ENCODE measurements at regions not wholly inside any gene's neighbourhood (a gene's known extent, or its start where the extent isn't known, plus 50 kb on each side); places are given as distances from the start of the nearest gene placed in this dataset.

DNA sequence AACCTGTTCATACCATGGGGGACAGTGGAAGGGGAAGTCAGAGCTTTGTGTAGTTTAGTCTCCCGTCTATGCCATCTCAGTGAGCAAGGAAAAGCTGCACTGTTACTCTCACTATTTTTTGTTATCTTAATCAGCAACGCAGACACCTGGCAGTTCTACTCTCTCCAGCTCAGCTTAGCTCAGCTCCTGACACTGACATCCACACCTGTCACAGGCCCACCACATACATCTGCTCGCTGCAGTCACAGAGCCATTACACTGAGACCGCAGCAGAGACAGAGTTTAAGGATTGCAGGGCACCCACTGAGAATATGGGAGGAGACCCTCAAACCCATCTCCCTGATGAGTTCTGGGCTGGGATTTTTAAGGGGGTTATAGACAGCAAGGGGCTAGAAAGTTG is 257.3 kb upstream of the AKR1E2 start:
- no peak for FAIRE-seq

DNA sequence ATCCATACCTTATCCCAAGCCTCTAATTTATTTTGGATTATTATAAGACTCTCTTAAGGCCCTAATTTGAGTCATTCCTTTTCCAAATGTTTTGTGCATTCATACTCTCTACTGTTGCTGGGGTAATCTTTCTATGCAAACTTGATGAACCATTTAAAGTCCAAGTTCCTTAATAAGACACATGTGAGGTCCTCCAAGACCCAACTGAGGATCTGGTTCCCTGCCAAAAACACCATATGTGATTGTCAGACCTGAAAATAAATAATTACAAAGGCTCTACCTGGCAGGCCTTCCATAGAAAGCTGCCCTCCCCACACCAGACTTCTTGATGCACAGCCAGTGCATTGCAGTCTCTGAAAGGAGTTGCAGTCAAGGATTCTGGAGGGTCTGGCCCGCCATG is 257.9 kb upstream of the AKR1E2 start:
- no peak for FAIRE-seq

DNA sequence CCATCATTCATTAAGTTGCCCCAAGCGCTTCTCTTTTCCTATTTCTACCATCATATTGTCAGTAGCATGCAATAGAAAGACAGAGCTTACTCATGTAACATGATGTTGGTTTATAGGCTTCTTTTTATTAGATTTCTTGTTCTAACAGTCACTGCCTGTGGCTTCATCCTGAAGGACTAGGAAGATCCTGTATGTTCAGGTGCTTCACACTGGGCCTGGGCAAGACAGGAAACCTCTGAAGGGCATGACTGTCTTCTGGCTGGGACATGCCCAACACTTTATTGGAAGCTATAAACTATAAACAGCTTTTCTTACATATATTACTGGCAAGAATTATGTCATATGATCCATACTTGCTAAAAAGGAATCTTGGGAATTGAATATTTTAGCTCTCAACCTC is 258.4 kb upstream of the AKR1E2 start:
- FAIRE-seq: no peak

DNA sequence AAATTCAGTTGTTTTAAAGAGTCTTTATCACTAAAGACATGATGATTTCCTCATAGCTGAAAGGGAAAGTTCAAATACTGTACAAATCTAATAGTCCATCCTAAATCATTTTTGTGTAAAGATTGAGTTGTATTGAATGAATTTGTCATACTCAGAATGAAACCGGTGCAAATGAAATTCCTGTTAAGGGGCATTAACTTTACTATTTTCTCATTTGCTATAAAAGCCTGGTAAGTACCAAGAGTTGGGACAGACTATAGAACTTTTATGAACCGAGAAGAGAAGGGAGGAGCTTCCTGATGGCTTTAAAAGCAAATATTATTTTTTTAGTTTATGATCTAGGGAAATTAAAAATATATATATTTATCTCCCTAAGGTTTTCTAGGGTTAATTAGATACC is 260.0 kb upstream of the AKR1E2 start:
- no peak for FAIRE-seq

DNA sequence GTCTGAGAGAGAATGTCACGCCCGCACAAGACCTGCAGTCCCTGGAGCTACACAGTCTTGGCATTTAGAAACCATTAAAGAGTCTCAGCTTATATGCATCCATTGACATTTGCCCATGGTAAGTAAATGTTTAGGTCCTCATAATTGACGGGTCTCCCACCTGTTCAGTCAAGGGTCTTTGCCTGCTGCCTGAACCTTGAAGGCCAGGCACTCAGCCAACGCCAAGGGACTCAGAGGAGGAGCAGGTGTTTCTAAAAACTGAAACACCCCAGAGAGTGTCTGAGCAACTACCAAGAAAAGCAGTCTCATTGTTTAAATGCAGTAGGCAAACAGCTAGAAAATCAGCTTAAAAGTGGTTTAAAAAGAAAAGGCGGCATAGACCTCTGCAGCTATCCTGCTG is 264.7 kb upstream of the AKR1E2 start:
- no peak for FAIRE-seq

DNA sequence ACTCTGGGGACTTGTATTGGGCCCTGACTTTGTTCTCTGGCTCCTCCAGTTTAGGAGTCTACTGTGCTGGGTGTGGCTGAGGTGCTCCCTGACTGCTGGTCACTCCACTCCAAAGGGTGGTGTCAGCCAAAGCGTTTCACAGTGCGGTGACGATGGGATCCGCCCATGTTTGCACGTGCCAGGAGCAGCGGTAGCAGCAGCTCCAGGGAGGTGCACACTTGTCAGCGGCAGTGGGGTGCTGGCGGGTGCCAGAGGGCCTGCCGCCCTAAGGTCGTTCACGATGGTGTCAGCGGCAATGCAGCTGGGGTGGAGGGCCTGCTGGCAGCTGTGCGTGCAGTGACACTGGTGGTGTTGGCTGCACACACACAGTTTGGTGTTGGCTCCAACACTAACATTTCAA is 268.5 kb upstream of the AKR1E2 start:
- no peak for FAIRE-seq

DNA sequence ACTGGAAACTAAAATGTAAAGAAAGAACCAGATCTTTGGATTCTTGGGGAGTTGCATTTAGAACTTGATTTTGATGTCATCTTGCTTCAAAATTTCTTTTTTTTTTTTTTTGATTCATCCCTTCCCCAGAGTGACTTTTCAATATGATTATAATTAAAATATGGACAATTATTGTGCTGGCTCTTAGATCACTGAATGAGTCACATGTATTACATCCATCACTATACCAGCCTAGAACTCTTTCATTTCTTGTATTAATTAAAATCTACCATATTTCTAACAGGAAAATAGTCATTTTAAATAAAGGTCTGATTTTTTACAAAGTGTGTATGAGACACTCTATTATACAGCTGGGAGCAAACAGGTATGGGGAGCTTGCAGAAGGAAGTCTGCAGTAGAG is 269.5 kb upstream of the AKR1E2 start:
- no peak for FAIRE-seq

DNA sequence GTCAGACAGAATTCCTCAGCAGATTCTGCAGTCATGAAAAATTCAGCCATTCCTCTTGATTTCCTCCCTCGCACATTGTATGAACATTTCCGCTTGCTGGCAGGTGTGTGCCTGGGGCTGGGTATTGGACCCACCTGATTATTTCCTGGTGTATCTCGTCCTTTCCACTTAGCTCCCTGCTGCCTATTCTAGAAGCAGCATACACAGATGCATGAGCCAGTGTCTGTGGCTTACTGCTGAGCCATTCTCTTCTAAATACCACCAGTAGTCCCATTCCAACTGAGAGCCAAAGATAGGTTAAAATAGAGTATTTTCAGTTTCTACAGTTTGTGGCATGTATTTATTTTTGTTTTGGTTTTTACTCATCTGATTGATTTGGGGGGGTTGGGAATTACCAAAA is 270.1 kb upstream of the AKR1E2 start:
- no peak for FAIRE-seq

DNA sequence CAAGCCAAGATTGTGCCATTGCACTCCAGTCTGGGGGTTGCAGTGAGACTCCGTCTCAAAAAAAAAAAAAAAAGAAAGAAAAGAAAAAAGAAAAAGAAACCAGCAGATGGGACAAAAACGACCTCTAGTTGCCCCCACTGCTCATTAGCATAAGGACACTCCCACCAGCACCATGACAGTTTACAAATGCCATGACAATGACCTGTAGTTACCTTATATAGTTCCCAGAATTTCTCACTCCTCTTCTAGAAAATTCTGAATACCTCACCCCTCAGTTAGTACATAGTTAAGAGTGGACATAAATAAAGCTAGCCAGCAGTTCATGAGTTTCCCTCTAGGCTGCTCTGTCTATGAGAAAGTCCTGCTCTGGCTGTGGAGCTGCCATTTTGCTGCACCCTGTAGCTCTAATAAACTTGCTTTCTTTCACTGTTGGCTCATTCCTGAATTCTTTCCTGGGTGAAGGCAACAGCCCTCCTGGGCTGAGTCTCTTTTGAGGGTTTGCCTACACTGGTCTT is 276.8 kb upstream of the AKR1E2 start:
- no peak for FAIRE-seq

DNA sequence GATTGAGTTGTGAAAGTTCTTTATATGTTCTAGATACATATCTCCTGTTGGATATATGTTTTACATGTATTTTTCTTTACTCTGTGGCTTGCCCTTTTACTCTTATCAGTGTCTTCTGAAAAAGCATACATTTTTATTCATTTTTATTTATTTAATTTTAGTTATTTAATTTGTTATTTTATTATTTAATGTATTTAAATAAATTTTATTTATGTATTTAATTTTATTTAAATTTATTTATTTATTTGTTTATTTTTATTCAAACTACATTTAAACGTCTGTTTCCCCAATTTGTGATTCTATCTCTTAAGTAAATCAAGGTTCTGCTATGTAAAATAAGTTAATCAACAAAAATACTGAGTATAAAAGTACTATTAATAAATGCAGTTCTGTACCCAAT is 279.1 kb upstream of the AKR1E2 start:
- peak; percentile 89 for FAIRE-seq

DNA sequence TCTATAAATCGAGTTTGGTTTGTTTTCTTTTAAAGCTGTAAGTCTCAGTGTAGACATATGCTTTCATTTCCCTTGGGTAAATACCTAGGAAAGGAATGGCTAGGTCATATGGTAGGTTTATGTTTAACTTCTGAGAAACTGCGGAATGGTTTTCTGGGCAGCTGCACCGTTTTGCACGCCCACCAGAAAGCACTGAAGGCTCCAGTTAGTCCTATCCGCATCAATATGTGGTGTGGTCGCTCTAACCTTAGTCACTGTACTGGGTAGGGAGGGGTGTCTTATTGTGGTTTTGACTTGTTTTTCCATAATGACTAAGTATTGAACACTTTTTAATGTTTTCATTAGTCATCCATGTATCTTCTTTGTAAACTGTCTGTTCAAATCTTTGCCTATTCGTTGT is 279.5 kb upstream of the AKR1E2 start:
- no peak for FAIRE-seq

DNA sequence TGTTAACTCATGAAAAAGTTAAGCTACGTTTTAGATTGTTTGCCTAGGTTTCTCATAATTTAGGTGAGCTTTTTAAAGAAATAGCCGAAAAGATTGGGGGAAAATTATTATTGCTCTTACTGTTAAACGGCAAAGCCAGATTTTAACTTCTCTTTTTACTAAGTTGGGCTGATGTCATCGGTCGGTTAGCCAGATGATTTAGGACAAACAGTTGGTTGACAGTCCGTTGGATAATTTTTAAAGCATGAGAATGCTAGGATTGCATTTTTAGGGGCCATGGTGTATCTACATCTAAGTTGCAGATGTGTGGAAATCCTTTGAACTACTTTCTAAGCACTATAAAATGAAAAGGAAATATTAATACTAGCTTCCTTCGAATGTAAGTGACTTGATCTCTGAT is 280.9 kb upstream of the AKR1E2 start:
- FAIRE-seq: no peak

DNA sequence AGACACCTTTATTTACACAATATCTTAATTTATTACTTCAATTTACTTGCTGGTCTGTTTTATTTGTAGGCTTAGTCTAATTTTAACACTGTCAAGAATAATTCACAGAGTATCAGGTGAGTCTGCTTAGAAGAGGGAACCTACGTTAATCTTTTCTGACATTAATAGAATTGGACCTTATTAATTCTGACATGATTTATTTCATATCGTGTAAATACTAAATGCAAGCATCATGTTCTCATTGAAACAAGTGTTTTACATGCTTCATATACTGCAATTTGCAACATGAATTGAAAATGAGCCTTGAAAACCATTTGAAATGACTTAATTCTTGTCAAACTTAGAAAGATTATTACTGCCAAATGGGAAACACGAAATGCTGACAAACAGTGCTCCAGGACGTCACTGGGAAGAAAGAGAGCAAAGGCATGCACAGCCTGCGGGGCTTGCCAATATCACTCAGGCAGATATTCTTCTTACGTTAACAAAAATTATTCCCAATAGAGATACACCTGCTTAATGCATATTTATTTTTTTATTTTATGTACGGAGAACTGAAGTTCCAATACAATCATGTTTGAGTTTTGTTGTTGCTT is 282.0 kb upstream of the AKR1E2 start:
- no peak for FAIRE-seq

DNA sequence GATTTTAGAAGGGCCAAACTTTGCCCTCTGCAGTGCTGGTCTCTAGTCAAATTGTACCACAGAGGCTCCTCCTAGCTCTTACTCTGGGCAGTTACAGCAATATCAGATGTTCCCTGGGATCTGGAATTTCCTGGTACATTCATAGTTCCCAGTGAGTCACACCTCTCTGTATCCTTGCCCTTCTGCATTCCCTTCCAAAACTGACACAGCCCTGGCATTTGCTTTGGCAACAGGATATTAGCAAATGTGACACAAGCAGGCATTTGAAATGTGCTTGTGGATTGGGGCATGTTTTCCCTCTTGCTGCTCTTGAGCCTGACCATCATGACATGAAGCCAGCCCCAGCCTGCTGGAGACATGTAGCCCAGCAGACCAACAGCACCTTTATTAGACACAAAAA is 284.7 kb upstream of the AKR1E2 start:
- no peak for FAIRE-seq

DNA sequence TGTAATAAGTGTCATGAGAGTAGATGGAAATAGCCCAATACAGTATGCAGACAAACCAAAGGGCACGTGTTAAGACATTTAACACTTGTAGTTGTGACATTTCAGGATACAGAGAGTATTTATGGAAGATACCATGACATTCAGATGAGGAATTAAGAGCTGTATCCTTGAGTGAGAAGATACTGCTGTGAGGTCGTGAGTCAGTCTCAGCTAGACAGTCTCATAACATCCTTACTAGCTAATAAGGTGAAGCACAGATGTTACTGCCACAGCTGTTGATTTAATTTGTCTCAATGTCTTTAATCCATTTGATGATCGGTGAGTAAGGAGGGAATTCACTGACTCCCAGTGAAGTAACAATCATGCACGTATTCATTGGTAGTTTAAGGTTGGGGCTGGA is 288.0 kb upstream of the AKR1E2 start:
- no peak for FAIRE-seq

DNA sequence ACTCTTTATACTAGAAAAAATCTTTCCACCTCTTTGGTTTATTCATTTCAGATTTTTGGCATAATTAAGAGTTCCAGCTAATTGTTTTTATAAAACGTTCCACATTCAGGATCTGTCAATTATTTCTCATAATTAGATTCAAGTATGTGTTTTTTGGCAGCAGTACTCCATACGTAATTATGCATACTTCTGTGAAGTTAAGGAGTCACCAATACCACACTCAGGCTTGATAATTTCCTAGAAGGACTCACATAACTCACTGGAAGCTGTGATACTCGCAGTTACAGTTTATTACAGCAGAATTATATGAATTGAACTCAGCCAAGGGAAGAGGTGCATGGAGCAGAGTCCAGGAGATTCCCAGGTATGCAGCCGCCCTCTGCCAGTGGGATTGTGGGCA is 290.5 kb upstream of the AKR1E2 start:
- FAIRE-seq: no peak

DNA sequence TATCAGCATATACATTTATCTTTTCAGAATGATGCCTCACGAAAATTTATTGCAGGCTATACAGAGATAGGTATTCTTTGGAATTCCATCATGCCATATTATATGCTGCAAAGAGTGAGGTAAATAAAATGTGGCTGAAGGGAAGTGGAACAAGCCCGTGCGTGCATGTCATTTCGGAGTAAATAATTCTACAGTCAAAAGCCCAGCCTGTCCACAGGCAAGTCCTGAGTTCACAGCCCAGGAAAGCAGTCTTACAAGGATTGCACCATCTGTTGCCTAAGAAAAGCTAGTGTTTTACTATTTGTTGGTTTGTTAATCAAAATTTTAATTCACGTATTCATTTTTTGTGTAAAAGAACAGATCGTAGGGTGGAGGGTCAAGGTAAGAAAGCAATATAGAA is 292.4 kb upstream of the AKR1E2 start:
- FAIRE-seq: no peak

DNA sequence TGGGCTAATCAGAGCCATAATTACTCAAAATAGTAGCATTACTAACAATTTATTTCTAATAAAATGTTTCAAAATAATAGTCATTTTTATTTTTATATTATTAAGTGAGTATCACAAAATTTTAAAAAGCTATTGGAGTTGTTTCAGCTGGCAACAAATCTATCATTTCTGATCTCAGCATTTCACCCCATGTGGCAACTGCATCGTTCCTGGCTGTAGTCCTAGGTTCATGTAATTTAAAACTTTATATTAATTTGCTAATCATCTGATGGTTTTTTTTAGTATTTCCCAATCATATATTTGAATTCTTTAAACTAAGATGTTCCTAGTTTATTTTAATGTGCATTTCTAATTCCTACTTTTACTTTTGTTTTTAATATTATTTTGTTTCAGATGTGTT is 293.0 kb upstream of the AKR1E2 start:
- FAIRE-seq: no peak

DNA sequence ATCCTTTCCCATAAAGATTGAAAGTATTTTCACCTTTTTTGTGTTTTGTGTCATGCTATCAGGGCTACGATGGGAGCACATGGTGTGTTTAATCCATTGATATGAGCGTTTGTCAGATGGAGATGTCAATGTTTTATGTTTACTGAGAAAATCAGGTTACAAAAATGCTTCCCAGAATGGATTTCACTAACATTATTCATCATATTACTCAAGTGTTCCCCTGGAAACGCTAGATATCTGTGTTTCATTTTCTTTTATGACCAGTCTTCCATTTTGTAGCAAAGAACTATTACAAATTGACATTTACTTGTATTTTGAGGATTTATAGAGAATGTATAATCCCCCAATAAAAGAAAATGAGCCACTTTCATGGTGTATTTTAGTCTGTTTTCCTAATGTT is 293.5 kb upstream of the AKR1E2 start:
- FAIRE-seq: no peak

DNA sequence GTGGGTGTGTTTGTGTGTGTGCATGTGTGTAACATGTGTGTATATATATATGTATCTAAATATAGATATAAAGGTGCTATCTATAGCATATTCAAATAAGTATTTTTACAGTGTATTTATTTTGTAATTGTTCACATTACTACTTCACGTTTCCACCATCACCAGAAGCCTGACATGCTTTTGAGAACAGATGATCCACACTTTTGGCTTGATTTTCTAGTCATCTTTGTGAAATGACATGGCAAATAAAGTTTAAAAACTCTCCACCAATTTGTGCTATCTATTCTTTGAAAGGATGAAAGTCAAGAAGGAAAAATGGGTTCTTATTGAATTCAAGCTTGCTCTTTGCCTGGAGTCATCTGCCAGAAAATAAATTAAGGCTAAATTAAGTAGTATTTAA is 294.0 kb upstream of the AKR1E2 start:
- no peak for FAIRE-seq

DNA sequence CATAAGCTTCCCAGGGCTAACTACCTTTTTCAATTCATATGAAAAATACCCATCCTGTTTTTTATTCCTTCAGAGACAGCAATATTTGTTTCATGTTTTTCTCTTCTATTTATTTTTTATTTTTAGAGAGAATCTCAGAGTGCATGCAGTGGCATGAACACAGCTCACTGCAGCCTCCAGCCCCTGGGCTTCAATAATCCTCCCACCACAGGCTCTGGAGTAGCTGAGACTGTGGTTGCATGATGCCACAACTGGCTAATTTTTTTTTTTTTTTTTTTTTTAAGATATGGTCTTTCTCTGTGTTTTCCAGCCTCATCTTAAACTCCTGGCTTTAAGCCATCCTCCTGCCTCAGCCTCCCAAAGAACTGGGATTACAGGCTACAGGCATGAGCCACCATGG is 296.7 kb upstream of the AKR1E2 start:
- no peak for FAIRE-seq

DNA sequence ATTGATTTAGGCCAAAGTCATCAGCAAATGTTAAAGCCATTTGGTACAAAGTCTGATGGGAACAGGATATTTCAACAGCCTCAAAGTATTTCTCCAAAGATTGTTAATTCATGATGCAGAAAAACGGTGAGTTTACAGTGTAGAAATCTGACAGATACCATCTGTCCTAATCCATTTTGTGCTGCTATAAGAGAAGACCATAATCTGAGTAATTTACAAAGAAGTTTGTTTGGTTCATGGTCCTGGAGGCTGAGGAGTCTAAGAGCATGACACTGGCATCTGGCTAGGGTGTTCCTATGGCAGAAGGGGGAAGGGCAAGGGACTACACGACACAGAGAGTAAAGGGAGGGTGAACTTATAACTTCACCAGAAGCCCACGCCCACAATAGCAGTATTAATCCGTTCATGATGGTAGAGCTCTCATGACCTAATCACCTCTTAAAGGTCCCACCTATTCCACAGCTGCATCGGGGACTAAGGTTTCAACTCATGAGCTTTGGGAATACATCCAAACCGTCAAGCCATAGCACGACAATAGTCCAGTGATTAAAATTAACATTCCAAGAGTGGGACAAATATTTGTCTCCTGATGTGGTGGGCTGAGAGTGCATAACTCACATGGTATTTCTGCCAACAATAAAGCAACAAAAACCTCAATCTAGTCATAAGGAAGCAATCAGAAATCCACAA is 298.6 kb upstream of the AKR1E2 start:
- FAIRE-seq: no peak

DNA sequence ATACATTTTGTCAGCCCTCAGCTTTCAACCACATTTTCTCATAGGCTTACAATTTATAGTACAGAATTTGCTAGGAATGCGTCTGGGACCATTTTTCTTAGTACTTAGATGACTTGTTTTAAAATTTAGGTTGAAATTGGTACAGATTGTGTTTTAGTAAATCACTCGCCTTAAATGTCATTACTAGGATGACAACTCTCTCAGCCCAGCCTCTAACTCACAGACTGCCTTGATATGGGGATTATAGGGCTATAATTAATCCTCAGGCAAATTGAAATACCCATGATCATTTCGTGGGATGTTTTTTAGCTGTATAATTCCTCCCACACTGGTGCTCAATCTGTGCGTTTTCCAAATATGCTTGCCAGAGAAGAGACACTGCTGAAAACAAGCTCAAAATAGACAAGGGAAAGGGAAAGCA is 299.7 kb upstream of the AKR1E2 start:
- no peak for FAIRE-seq

DNA sequence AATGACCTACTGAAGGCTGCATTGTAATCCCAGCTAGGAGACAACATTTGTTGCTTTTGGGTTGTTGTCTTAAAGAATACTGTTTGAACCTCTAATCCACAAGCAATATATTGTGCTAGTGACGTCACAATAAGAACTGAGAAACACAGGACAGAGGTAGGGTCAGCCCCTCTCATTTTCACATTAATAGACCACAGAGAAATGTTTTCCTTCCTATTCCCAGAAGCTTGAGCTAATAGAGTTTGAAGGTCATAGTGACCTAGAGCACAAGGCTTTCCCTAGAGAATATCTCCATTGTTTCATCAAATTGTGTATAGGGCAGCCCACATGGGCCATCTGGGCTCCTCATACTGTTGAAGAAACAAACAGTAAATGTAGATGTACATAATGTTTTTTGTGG is 300.9 kb upstream of the AKR1E2 start:
- FAIRE-seq: no peak

Data from G401.6 (cell line).